ENCODE measurements at regions not wholly inside any gene's neighbourhood (a gene's known extent, or its start where the extent isn't known, plus 50 kb on each side); places are given as distances from the start of the nearest gene placed in this dataset.

DNA sequence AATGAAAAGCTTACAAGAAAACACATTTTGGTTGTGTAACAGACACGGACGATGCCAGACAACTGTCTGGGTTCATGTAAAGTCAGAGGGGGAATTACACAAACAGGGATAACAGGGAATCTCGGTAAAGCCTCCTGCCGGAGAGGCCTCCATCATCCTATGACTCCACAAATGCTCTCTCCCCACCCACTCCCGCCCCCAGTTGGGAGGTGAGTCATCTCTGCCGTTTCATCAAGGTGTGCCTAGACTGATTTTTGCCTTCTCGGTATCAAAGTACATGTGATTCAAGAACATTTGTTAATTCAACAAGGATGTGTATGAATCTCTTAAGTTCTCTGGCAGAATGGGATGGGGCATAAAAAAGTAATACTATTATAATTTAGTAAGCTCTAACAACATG, 304.9 kb upstream of the PRDM1 start:
- TF ChIP-seq CSRNP3 (CRISPR knock-in tag; IDR thresholded peaks at IDR 0.05) (no peak), ZC3H10 (CRISPR knock-in tag; IDR thresholded peaks at IDR 0.05) (no peak), ZFP30 (CRISPR knock-in tag; IDR thresholded peaks at IDR 0.05) (no peak), RARB (CRISPR knock-in tag; IDR thresholded peaks at IDR 0.05) (no peak), ESRRG (CRISPR knock-in tag; IDR thresholded peaks at IDR 0.05) (no peak), PPARA (CRISPR knock-in tag; IDR thresholded peaks at IDR 0.05; ENCODE audit: borderline replicate concordance) (no peak), CSDC2 (CRISPR knock-in tag; IDR thresholded peaks at IDR 0.05) (no peak), ZFP3 (CRISPR knock-in tag; IDR thresholded peaks at IDR 0.05) (no peak)
- TF ChIP-seq, protein P1, sequence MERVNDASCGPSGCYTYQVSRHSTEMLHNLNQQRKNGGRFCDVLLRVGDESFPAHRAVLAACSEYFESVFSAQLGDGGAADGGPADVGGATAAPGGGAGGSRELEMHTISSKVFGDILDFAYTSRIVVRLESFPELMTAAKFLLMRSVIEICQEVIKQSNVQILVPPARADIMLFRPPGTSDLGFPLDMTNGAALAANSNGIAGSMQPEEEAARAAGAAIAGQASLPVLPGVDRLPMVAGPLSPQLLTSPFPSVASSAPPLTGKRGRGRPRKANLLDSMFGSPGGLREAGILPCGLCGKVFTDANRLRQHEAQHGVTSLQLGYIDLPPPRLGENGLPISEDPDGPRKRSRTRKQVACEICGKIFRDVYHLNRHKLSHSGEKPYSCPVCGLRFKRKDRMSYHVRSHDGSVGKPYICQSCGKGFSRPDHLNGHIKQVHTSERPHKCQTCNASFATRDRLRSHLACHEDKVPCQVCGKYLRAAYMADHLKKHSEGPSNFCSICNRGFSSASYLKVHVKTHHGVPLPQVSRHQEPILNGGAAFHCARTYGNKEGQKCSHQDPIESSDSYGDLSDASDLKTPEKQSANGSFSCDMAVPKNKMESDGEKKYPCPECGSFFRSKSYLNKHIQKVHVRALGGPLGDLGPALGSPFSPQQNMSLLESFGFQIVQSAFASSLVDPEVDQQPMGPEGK (CRISPR knock-in tag; IDR thresholded peaks at IDR 0.05; ENCODE audit: borderline replicate concordance): no peak

Data from SK-N-SH treated with all-trans-retinoic acid at 6 μM for 48 hours (cell line).